GM12878 (cell line): ENCODE measurements at regions not wholly inside any gene's neighbourhood (a gene's known extent, or its start where the extent isn't known, plus 50 kb on each side); places are given as distances from the start of the nearest gene placed in this dataset.

Experiments
- ATAC-seq: fragments of 200-7000 bp; cut with Tn5 transposase; 3 replicates; pipeline ENCODE4 v1.9.1; 2020; ENCODE audit warnings: mild to moderate bottlenecking, moderate library complexity
- BruUV-seq: library from RNA; stranded (reverse); fragments of 400-500 nt; replicated peaks from 2 replicates; lab custom pipeline; 2021; lab: Mats Ljungman, UMichigan
- CTCF ChIA-PET: fragments of 300-600 bp; sonication (Branson Sonifier 250); formaldehyde crosslinking; extraction: SDS; loops from one replicate; lab custom pipeline; 2021; ENCODE audit warnings: inconsistent platforms; lab: Yijun Ruan, JAX
- POLR2A ChIA-PET: fragments of 350-600 bp; formaldehyde crosslinking; extraction: SDS; loops from one replicate; lab custom pipeline; 2021; ENCODE audit warnings: inconsistent platforms; lab: Charles Lee
- RAD21 ChIA-PET: fragments of 300-600 bp; sonication (Branson Sonifier 250); formaldehyde crosslinking; loops from one replicate; lab custom pipeline; 2023; ENCODE audit warnings: antibody characterized with exemption; ENCODE audit not compliant: unreplicated experiment; lab: Charles Lee
- SMC1A ChIA-PET: fragments of 300-600 bp; sonication (Branson Sonifier 250); formaldehyde crosslinking; loops from one replicate; lab custom pipeline; 2023; ENCODE audit not compliant: unreplicated experiment, uncharacterized antibody; lab: Charles Lee
- DNase-seq: peaks from one replicate; pipeline ENCODE4 v3.0.0-alpha.2; 2011; ENCODE audit warnings: low read depth, low spot score
- FAIRE-seq: peaks from 3 replicates; lab custom pipeline; 2011; peaks lifted over from hg19 to GRCh38; lab: Jason Lieb, UNC
- H2AFZ ChIP-seq: 2 replicates; pipeline ENCODE4 v1.6.0; 2011; ENCODE audit warnings: low read depth, low read length, control low read depth; ENCODE audit not compliant: control insufficient read depth
- H3K27ac ChIP-seq: 2 replicates; pipeline ENCODE4 v1.5.1; 2011; ENCODE audit warnings: control low read depth; ENCODE audit not compliant: control insufficient read depth, insufficient read depth
- H3K27me3 ChIP-seq, 2 experiments: replicated peaks in 1 of 2; 2 replicates each; pipeline versions ENCODE4 v1.6.0 to v1.6.1; 2011; ENCODE audit warnings: low read length in 1 of 2; ENCODE audit not compliant: control insufficient read depth in 2 of 2, insufficient read depth in 2 of 2
- H3K36me3 ChIP-seq, 2 experiments: 2 replicates each; pipeline ENCODE4 v1.5.1; 2011; ENCODE audit warnings: low read length in 1 of 2; ENCODE audit not compliant: control insufficient read depth in 2 of 2, insufficient read depth in 2 of 2
- H3K4me1 ChIP-seq: 2 replicates; pipeline ENCODE4 v1.6.1; 2011; ENCODE audit warnings: mild to moderate bottlenecking, low read length, moderate library complexity, mixed read lengths; ENCODE audit not compliant: control insufficient read depth, insufficient read depth
- H3K4me2 ChIP-seq: 2 replicates; pipeline ENCODE4 v1.6.0; 2011; ENCODE audit warnings: control low read depth; ENCODE audit not compliant: control insufficient read depth, insufficient read depth
- H3K4me3 ChIP-seq: fragments of 200-600 bp; sonication (generic); 2 replicates; pipeline ENCODE4 v1.5.1; 2016
- H3K79me2 ChIP-seq: 2 replicates; pipeline ENCODE4 v1.6.0; 2011; ENCODE audit warnings: low read length; ENCODE audit not compliant: control insufficient read depth, insufficient read depth
- H3K9ac ChIP-seq: 2 replicates; pipeline ENCODE4 v1.8.0; 2011; ENCODE audit warnings: low read length, control low read depth, mixed read lengths; ENCODE audit not compliant: control insufficient read depth, insufficient read depth
- H3K9me3 ChIP-seq: replicated peaks from 3 replicates; pipeline ENCODE4 v1.5.1; 2011; ENCODE audit warnings: mild to moderate bottlenecking, low read length; ENCODE audit not compliant: control insufficient read depth, insufficient read depth
- H4K20me1 ChIP-seq: 2 replicates; pipeline ENCODE4 v1.6.0; 2011; ENCODE audit not compliant: control insufficient read depth, insufficient read depth
- BHLHE40 ChIP-seq, 2 experiments: fragments of 450-650 bp in 1 of 2; IDR thresholded peaks; 2 replicates each; pipeline ENCODE4 v1.6.1; 2011 to 2017; ENCODE audit warnings: low read depth in 2 of 2, borderline replicate concordance in 1 of 2, improper control_type of control experiment in 1 of 2, low read length in 1 of 2, mild to moderate bottlenecking in 1 of 2
- CREB1 ChIP-seq: IDR thresholded peaks from 2 replicates; pipeline ENCODE4 v1.6.1; 2012; ENCODE audit warnings: low read depth, mild to moderate bottlenecking, inconsistent platforms
- CREM ChIP-seq: IDR thresholded peaks from 2 replicates; pipeline ENCODE4 v1.6.1; 2014; ENCODE audit warnings: antibody characterized with exemption, low read depth
- MXI1 ChIP-seq: fragments of 150-350 bp; IDR thresholded peaks from 2 replicates; pipeline ENCODE4 v1.6.1; 2011; ENCODE audit warnings: low read depth, mild to moderate bottlenecking, inconsistent platforms, low read length, improper control_type of control experiment
- MYC ChIP-seq: IDR thresholded peaks from 2 replicates; pipeline ENCODE4 v1.6.1; 2011; ENCODE audit warnings: mild to moderate bottlenecking, low read length, moderate library complexity, inconsistent platforms; ENCODE audit not compliant: insufficient read depth, insufficient replicate concordance, insufficient read length, severe bottlenecking
- NBN ChIP-seq: fragments of 450-650 bp; IDR thresholded peaks from 2 replicates; pipeline ENCODE4 v1.6.1; 2016
- SMAD1 ChIP-seq: fragments of 450-650 bp; IDR thresholded peaks from 2 replicates; pipeline ENCODE4 v1.6.1; 2018; ENCODE audit warnings: mild to moderate bottlenecking, low read depth; ENCODE audit not compliant: partially characterized antibody
- WGBS: methylation state at CpG from one replicate; pipeline ENCODE4 v1.1.6; 2016; ENCODE audit warnings: low lambda C conversion rate; ENCODE audit not compliant: insufficient replicate concordance, insufficient coverage; ENCODE audit errors: missing lambda C conversion rate; 5-methylcytosine and 5-hydroxymethylcytosine counted together
- in situ Hi-C: fragments of 300-500 bp; cut with MboI; formaldehyde crosslinking; loops from 9 replicates; pipeline ENCODE4 v1.14.3; 2018; ENCODE audit warnings: mixed read lengths
- intact Hi-C: fragments of 100-400 bp; cut with micrococcal nuclease; formaldehyde crosslinking; loops from one replicate; pipeline ENCODE4 v1.14.2; 2022; ENCODE audit not compliant: unreplicated experiment
- TF ChIP-seq, protein P1 (sequence below): fragments of 450-650 bp; IDR thresholded peaks from 2 replicates; pipeline ENCODE4 v1.6.1; 2014; ENCODE audit warnings: mild to moderate bottlenecking
- TF ChIP-seq, protein P2 (sequence below): fragments of 450-650 bp; IDR thresholded peaks from 2 replicates; pipeline ENCODE4 v1.6.1; 2018; ENCODE audit warnings: mild to moderate bottlenecking, low read depth, moderate library complexity; ENCODE audit not compliant: partially characterized antibody
- TF ChIP-seq, protein P3 (sequence below): IDR thresholded peaks from 2 replicates; pipeline ENCODE4 v1.6.1; 2012; ENCODE audit warnings: mild to moderate bottlenecking, low read depth, low read length
- TF ChIP-seq, protein P4 (sequence below): fragments of 150-350 bp; IDR thresholded peaks from 2 replicates; pipeline ENCODE4 v1.6.1; 2016; ENCODE audit warnings: low read depth, low read length
- TF ChIP-seq, protein P5 (sequence below): fragments of 450-650 bp; IDR thresholded peaks from 2 replicates; pipeline ENCODE4 v1.6.1; 2017; ENCODE audit warnings: low read depth, mild to moderate bottlenecking, moderate library complexity

DNA sequence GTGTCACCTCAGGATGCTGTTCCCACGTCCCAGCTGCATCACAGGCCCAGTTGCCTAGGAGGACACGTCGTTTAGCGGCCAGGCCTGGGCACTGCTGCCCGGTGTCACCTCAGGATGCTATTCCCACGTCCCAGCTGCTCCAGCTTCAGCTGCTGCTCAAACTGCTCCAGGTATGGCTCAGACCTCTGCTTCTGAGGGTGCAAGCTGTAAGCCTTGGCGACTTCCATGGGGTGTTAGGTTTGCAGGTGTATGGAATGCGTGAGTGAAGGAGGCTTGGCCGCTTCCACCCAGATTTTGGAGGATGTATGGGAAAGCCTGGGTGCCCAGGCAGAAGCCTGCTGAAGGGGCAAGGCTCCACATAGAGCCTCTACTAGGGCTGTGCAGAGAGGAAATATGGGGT is 205.3 kb upstream of the B3GAT1 start:
- SMC1A ChIA-PET = no interaction called here
- BruUV-seq = no TSS peak
- Histone ChIP-seq H3K79me2 (no peaks in the 10 kb centered on the region), H2AFZ (no peak overlapping the region), H3K4me3 (no peak overlapping the region), H3K27ac (no peak overlapping the region), H3K4me1 (no peaks in the 10 kb centered on the region), H3K9ac (no peak overlapping the region), H3K27me3 (no peaks in the 10 kb centered on the region; a peak in 2 of 4 replicates), H3K36me3 (no peaks in the 10 kb centered on the region), H4K20me1 (no peaks in the 10 kb centered on the region), H3K9me3 (no peaks in the 10 kb centered on the region), H3K4me2 (no peak overlapping the region)
- DNase-seq = no peak
- CTCF ChIA-PET = no interaction called here
- intact Hi-C loops (no loop called here), in situ Hi-C loops (no loop called here)
- POLR2A ChIA-PET = no interaction called here
- 17% methylated on average over 9 of the region's 9 CpGs for WGBS
- no peak for FAIRE-seq
- ATAC-seq = no peak
- RAD21 ChIA-PET = no interaction called here
- TF ChIP-seq, protein P1, sequence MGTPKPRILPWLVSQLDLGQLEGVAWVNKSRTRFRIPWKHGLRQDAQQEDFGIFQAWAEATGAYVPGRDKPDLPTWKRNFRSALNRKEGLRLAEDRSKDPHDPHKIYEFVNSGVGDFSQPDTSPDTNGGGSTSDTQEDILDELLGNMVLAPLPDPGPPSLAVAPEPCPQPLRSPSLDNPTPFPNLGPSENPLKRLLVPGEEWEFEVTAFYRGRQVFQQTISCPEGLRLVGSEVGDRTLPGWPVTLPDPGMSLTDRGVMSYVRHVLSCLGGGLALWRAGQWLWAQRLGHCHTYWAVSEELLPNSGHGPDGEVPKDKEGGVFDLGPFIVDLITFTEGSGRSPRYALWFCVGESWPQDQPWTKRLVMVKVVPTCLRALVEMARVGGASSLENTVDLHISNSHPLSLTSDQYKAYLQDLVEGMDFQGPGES = no peak
- TF ChIP-seq NBN (no peak), CREM (no peak), BHLHE40 (IDR thresholded peaks at IDR 0.05; ENCODE audit: borderline replicate concordance in 1 of 2, low read depth in 2 of 2, low read length in 1 of 2) (no peak), MYC (no peak), SMAD1 (no peak), MXI1 (no peak), CREB1 (no peak)
- TF ChIP-seq, protein P2, sequence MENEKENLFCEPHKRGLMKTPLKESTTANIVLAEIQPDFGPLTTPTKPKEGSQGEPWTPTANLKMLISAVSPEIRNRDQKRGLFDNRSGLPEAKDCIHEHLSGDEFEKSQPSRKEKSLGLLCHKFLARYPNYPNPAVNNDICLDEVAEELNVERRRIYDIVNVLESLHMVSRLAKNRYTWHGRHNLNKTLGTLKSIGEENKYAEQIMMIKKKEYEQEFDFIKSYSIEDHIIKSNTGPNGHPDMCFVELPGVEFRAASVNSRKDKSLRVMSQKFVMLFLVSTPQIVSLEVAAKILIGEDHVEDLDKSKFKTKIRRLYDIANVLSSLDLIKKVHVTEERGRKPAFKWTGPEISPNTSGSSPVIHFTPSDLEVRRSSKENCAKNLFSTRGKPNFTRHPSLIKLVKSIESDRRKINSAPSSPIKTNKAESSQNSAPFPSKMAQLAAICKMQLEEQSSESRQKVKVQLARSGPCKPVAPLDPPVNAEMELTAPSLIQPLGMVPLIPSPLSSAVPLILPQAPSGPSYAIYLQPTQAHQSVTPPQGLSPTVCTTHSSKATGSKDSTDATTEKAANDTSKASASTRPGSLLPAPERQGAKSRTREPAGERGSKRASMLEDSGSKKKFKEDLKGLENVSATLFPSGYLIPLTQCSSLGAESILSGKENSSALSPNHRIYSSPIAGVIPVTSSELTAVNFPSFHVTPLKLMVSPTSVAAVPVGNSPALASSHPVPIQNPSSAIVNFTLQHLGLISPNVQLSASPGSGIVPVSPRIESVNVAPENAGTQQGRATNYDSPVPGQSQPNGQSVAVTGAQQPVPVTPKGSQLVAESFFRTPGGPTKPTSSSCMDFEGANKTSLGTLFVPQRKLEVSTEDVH = no peak
- TF ChIP-seq, protein P3, sequence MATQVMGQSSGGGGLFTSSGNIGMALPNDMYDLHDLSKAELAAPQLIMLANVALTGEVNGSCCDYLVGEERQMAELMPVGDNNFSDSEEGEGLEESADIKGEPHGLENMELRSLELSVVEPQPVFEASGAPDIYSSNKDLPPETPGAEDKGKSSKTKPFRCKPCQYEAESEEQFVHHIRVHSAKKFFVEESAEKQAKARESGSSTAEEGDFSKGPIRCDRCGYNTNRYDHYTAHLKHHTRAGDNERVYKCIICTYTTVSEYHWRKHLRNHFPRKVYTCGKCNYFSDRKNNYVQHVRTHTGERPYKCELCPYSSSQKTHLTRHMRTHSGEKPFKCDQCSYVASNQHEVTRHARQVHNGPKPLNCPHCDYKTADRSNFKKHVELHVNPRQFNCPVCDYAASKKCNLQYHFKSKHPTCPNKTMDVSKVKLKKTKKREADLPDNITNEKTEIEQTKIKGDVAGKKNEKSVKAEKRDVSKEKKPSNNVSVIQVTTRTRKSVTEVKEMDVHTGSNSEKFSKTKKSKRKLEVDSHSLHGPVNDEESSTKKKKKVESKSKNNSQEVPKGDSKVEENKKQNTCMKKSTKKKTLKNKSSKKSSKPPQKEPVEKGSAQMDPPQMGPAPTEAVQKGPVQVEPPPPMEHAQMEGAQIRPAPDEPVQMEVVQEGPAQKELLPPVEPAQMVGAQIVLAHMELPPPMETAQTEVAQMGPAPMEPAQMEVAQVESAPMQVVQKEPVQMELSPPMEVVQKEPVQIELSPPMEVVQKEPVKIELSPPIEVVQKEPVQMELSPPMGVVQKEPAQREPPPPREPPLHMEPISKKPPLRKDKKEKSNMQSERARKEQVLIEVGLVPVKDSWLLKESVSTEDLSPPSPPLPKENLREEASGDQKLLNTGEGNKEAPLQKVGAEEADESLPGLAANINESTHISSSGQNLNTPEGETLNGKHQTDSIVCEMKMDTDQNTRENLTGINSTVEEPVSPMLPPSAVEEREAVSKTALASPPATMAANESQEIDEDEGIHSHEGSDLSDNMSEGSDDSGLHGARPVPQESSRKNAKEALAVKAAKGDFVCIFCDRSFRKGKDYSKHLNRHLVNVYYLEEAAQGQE = no peak
- TF ChIP-seq, protein P4, sequence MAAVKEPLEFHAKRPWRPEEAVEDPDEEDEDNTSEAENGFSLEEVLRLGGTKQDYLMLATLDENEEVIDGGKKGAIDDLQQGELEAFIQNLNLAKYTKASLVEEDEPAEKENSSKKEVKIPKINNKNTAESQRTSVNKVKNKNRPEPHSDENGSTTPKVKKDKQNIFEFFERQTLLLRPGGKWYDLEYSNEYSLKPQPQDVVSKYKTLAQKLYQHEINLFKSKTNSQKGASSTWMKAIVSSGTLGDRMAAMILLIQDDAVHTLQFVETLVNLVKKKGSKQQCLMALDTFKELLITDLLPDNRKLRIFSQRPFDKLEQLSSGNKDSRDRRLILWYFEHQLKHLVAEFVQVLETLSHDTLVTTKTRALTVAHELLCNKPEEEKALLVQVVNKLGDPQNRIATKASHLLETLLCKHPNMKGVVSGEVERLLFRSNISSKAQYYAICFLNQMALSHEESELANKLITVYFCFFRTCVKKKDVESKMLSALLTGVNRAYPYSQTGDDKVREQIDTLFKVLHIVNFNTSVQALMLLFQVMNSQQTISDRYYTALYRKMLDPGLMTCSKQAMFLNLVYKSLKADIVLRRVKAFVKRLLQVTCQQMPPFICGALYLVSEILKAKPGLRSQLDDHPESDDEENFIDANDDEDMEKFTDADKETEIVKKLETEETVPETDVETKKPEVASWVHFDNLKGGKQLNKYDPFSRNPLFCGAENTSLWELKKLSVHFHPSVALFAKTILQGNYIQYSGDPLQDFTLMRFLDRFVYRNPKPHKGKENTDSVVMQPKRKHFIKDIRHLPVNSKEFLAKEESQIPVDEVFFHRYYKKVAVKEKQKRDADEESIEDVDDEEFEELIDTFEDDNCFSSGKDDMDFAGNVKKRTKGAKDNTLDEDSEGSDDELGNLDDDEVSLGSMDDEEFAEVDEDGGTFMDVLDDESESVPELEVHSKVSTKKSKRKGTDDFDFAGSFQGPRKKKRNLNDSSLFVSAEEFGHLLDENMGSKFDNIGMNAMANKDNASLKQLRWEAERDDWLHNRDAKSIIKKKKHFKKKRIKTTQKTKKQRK = no peak
- TF ChIP-seq, protein P5, sequence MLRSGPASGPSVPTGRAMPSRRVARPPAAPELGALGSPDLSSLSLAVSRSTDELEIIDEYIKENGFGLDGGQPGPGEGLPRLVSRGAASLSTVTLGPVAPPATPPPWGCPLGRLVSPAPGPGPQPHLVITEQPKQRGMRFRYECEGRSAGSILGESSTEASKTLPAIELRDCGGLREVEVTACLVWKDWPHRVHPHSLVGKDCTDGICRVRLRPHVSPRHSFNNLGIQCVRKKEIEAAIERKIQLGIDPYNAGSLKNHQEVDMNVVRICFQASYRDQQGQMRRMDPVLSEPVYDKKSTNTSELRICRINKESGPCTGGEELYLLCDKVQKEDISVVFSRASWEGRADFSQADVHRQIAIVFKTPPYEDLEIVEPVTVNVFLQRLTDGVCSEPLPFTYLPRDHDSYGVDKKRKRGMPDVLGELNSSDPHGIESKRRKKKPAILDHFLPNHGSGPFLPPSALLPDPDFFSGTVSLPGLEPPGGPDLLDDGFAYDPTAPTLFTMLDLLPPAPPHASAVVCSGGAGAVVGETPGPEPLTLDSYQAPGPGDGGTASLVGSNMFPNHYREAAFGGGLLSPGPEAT = no peak
